ENCODE measurements at regions not wholly inside any gene's neighbourhood (a gene's known extent, or its start where the extent isn't known, plus 50 kb on each side); places are given as distances from the start of the nearest gene placed in this dataset.

DNA sequence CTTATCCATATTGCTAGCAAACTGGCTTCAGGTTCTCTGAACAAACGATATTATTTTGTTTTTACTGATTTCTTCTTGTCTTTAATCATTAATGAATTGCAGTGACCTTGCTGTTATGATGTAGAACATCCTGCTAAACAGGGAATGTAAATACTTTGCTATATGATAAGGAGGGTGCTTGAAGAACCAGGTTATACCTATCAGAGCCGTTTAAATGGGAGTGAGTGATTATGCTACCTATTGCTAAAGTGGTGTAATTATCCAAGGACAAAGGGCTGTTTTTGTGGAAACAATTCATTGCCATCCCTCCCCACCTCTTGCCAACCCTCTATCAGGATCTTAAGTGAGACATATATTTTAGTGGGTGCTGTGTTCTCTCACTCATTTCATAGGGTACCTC, 788.9 kb downstream of the RPA4 start:
- TF ChIP-seq, protein P1, sequence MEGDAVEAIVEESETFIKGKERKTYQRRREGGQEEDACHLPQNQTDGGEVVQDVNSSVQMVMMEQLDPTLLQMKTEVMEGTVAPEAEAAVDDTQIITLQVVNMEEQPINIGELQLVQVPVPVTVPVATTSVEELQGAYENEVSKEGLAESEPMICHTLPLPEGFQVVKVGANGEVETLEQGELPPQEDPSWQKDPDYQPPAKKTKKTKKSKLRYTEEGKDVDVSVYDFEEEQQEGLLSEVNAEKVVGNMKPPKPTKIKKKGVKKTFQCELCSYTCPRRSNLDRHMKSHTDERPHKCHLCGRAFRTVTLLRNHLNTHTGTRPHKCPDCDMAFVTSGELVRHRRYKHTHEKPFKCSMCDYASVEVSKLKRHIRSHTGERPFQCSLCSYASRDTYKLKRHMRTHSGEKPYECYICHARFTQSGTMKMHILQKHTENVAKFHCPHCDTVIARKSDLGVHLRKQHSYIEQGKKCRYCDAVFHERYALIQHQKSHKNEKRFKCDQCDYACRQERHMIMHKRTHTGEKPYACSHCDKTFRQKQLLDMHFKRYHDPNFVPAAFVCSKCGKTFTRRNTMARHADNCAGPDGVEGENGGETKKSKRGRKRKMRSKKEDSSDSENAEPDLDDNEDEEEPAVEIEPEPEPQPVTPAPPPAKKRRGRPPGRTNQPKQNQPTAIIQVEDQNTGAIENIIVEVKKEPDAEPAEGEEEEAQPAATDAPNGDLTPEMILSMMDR (conservative IDR thresholded peaks at IDR 0.05; ENCODE audit: low read depth, low read length) = no peak
- TF ChIP-seq EZH2 (IDR thresholded peaks at IDR 0.05; ENCODE audit: borderline replicate concordance, low read depth, low read length, poor library complexity, severe bottlenecking) = no peak
